HepG2 (cell line): ENCODE measurements at regions not wholly inside any gene's neighbourhood (a gene's known extent, or its start where the extent isn't known, plus 50 kb on each side); places are given as distances from the start of the nearest gene placed in this dataset.

Source experiments
- ATAC-seq: fragments of 200-7000 bp; cut with Tn5 transposase; 3 replicates; pipeline ENCODE4 v1.9.1; 2020; ENCODE audit warnings: mild to moderate bottlenecking, moderate library complexity
- BruUV-seq: library from RNA; stranded (reverse); fragments of 400-500 nt; replicated peaks from 2 replicates; lab custom pipeline; 2021; lab: Mats Ljungman, UMichigan
- CTCF ChIA-PET: fragments of 300-600 bp; formaldehyde crosslinking; extraction: SDS; loops from one replicate; lab custom pipeline; 2021; ENCODE audit warnings: low total read pairs, inconsistent platforms, low intra/inter-chr PET ratio; lab: Yijun Ruan, JAX
- POLR2A ChIA-PET: fragments of 350-600 bp; sonication (Branson Sonifier 250); formaldehyde crosslinking; loops from one replicate; lab custom pipeline; 2020; ENCODE audit warnings: antibody characterized with exemption, inconsistent platforms; lab: Yijun Ruan, JAX
- DNase-seq: peaks from one replicate; pipeline ENCODE4 v3.0.0-alpha.2; 2015; ENCODE audit warnings: low spot score
- FAIRE-seq: peaks from 3 replicates; lab custom pipeline; 2011; peaks lifted over from hg19 to GRCh38; lab: Jason Lieb, UNC
- H2AFZ ChIP-seq: one replicate; pipeline ENCODE4 v1.6.1; 2011; ENCODE audit warnings: low read length, inconsistent platforms
- H3K27ac ChIP-seq: fragments of 300-600 bp; 3 replicates; pipeline ENCODE4 v1.8.0; 2011; ENCODE audit warnings: mixed run types, mild to moderate bottlenecking, mixed read lengths, low read length, inconsistent platforms; ENCODE audit not compliant: insufficient read depth; ENCODE audit errors: extremely low read length
- H3K27me3 ChIP-seq, 2 experiments: fragments of 200-600 bp in 1 of 2; 2 replicates in 1 of 2; 3 replicates in 1 of 2; pipeline versions ENCODE4 v1.6.0 to v1.8.0; 2011; ENCODE audit warnings: low read length in 2 of 2, mild to moderate bottlenecking in 2 of 2, moderate library complexity in 2 of 2, inconsistent platforms in 1 of 2; ENCODE audit not compliant: insufficient read depth in 2 of 2, control insufficient read depth in 1 of 2
- H3K36me3 ChIP-seq, 2 experiments: fragments of 200-600 bp in 1 of 2; replicated peaks in 1 of 2; 2 replicates in 1 of 2; 3 replicates in 1 of 2; pipeline versions ENCODE4 v1.5.1 to v1.8.0; 2011; ENCODE audit warnings: low read length in 2 of 2, inconsistent platforms in 1 of 2; ENCODE audit not compliant: insufficient read depth in 2 of 2, control insufficient read depth in 1 of 2
- H3K4me1 ChIP-seq: 2 replicates; pipeline ENCODE4 v1.5.1; 2012; ENCODE audit warnings: low read length, inconsistent platforms; ENCODE audit not compliant: insufficient read depth
- H3K4me2 ChIP-seq: 2 replicates; pipeline ENCODE4 v1.6.0; 2011; ENCODE audit warnings: low read depth, low read length, inconsistent platforms
- H3K4me3 ChIP-seq, 3 experiments: fragments of 200-600 bp in 1 of 3; sonication (generic), shearing (Covaris generic) in 1 of 3; replicated peaks in 1 of 3; 2 replicates each; pipeline ENCODE4 v1.5.1; 2011 to 2016; ENCODE audit warnings: low read length in 3 of 3, inconsistent platforms in 2 of 3, low read depth in 2 of 3, mild to moderate bottlenecking in 2 of 3, control low read depth in 1 of 3, mixed read lengths in 1 of 3; ENCODE audit not compliant: insufficient read depth in 1 of 3
- H3K79me2 ChIP-seq: one replicate; pipeline ENCODE4 v1.6.1; 2011; ENCODE audit warnings: low read length, inconsistent platforms; ENCODE audit not compliant: insufficient read depth
- H3K9ac ChIP-seq: 2 replicates; pipeline ENCODE4 v1.6.0; 2011; ENCODE audit warnings: mild to moderate bottlenecking, low read depth, low read length, inconsistent platforms; ENCODE audit not compliant: insufficient read depth
- H3K9me3 ChIP-seq: 2 replicates; pipeline ENCODE4 v1.5.1; 2012; ENCODE audit warnings: mild to moderate bottlenecking, low read length
- H4K20me1 ChIP-seq: 2 replicates; pipeline ENCODE4 v1.6.0; 2011; ENCODE audit warnings: inconsistent platforms, mild to moderate bottlenecking, low read length, moderate library complexity; ENCODE audit not compliant: insufficient read depth
- MAFF ChIP-seq: IDR thresholded peaks from 2 replicates; pipeline ENCODE4 v1.6.1; 2011; ENCODE audit warnings: low read depth, low read length, improper control_type of control experiment
- MXD3 ChIP-seq: IDR thresholded peaks from 2 replicates; pipeline ENCODE4 v1.6.1; 2016; ENCODE audit warnings: mild to moderate bottlenecking, missing biosample characterization, missing genetic modification reagents
- YEATS4 ChIP-seq: sonication (generic); formaldehyde crosslinking; IDR thresholded peaks from 2 replicates; pipeline ENCODE4 v1.4.0; 2020; ENCODE audit warnings: missing genetic modification reagents, borderline replicate concordance
- ZFYVE20 ChIP-seq: sonication (generic); formaldehyde crosslinking; IDR thresholded peaks from 2 replicates; pipeline ENCODE4 v1.8.0; 2023; ENCODE audit warnings: low read depth, mild to moderate bottlenecking, moderate library complexity, missing genetic modification reagents, borderline replicate concordance
- WGBS: methylation state at CpG from one replicate; pipeline ENCODE4 v1.1.6; 2017; ENCODE audit warnings: low lambda C conversion rate; 5-methylcytosine and 5-hydroxymethylcytosine counted together
- in situ Hi-C: cut with HindIII; loops from 2 replicates; pipeline ENCODE4 v1.10.0; 2017; ENCODE audit warnings: low pct_unique_long_range_greater_than_20kb; ENCODE audit not compliant: extremely low pct_ligation_motif_present
- intact Hi-C: fragments of 100-400 bp; cut with micrococcal nuclease; formaldehyde crosslinking; loops from one replicate; pipeline ENCODE4 v1.10.0; 2022; ENCODE audit not compliant: unreplicated experiment

- FAIRE-seq (no peak), DNase-seq (no peak), ATAC-seq (no peak)
- CTCF ChIA-PET: no interaction called here
- no peak overlapping the region for H3K27ac ChIP-seq
- H3K9ac ChIP-seq: no peak overlapping the region
- BruUV-seq: no TSS peak
- H4K20me1 ChIP-seq: no peaks in the 10 kb centered on the region
- peaks cover 86% of the 10 kb centered on the region for H3K9me3 ChIP-seq
- H3K27me3 ChIP-seq: no peaks in the 10 kb centered on the region
- no peaks in the 10 kb centered on the region for H3K36me3 ChIP-seq
- H3K4me3 ChIP-seq: no peak overlapping the region
- POLR2A ChIA-PET: no interaction called here
- intact Hi-C loops (no loop called here), in situ Hi-C loops (no loop called here)
- no peaks in the 10 kb centered on the region for H3K79me2 ChIP-seq
- no peak overlapping the region for H2AFZ ChIP-seq
- H3K4me2 ChIP-seq: no peak overlapping the region
- 0 out of 2 replicates have a peak, but pooled peaks have one; percentile 6 for TF ChIP-seq MAFF
- no peak for TF ChIP-seq MXD3
- TF ChIP-seq, all 625 proteins: peak for 1
- H3K4me1 ChIP-seq: no peaks in the 10 kb centered on the region
- WGBS: 1% methylated on average over 1 of the region's 1 CpG
These were observed 702.0 kb downstream of the KCNJ2 start for GRCh38 chr17:70871180-70871818.

GRCh38 chr17:70872103-70872502 lies 702.8 kb downstream of the KCNJ2 start:
- DNase-seq (no peak), FAIRE-seq (no peak), ATAC-seq (no peak)
- no peaks in the 10 kb centered on the region for H3K27me3 ChIP-seq
- under 1% methylated on average over 3 of the region's 3 CpGs for WGBS
- in situ Hi-C loops: no loop called here
- POLR2A ChIA-PET: no interaction called here
- H3K4me1 ChIP-seq: no peaks in the 10 kb centered on the region
- peaks cover 88% of the 10 kb centered on the region for H3K9me3 ChIP-seq
- no peak overlapping the region for H3K4me2 ChIP-seq
- H3K4me3 ChIP-seq: no peak overlapping the region
- no peak overlapping the region for H3K27ac ChIP-seq
- CTCF ChIA-PET: no interaction called here
- H3K36me3 ChIP-seq: no peaks in the 10 kb centered on the region
- H3K79me2 ChIP-seq: no peaks in the 10 kb centered on the region
- H4K20me1 ChIP-seq: no peaks in the 10 kb centered on the region
- intact Hi-C loops: no loop called here
- H2AFZ ChIP-seq: no peak overlapping the region
- BruUV-seq: no TSS peak
- H3K9ac ChIP-seq: no peak overlapping the region
- no peak for TF ChIP-seq YEATS4
- no peak for TF ChIP-seq ZFYVE20 (CRISPR knock-in tag)
